Fibroblast of the aortic adventitia (primary cell): ENCODE measurements at regions not wholly inside any gene's neighbourhood (a gene's known extent, or its start where the extent isn't known, plus 50 kb on each side); places are given as distances from the start of the nearest gene placed in this dataset.

Source experiments
- DNase-seq: peaks from one replicate; pipeline ENCODE4 v3.0.0-alpha.2; 2010; ENCODE audit warnings: low read depth
- H3K4me3 ChIP-seq: 2 replicates; pipeline ENCODE4 v1.5.1; 2011; ENCODE audit warnings: low read depth, mild to moderate bottlenecking, control low read depth, low read length, moderate library complexity
- TF ChIP-seq, protein P1 (sequence below): IDR thresholded peaks from 2 replicates; pipeline ENCODE4 v1.5.1; 2011; ENCODE audit warnings: mild to moderate bottlenecking, low read length, control low read depth, inconsistent platforms; ENCODE audit not compliant: insufficient read depth

DNA sequence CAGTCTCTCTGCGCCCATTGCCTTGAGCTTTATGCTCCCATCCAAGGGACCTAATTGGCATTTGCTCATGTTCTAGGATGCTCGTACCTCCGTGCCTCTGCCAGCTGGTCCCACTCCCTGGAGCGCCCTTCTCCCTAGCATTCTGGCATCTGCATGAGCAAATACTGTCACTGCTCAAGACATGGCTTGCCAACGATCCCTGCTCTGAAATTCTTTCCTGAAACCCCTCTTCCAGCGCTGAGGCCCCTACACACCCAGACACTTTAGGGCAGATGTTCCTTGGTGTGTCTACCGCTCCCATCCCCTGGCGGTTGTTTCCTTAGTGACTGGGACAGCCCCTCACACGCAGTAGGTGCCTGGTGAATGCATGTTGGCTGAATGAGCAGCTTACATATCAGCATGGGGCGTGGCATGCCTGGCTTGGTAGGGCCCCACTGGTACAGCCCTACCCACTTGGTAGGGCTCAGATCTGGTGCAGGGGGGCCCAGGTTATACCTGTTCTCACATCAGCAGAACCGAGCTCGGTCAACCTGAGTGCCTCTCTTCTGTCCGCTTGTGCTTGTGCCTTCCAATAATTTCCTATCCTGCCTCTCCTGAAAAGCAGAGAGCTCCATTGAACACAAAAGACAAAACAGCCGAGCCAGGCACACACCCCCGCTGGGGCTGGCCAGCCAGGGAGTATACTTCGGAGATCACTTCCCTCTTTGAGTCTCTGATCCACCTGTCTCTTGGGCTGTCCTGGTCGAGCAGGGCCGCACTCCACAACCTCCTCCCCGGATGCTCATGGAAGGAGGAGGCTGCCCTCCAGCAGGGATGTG is 59.2 kb downstream of the INHBB start:
- no peak for DNase-seq
- TF ChIP-seq, protein P1, sequence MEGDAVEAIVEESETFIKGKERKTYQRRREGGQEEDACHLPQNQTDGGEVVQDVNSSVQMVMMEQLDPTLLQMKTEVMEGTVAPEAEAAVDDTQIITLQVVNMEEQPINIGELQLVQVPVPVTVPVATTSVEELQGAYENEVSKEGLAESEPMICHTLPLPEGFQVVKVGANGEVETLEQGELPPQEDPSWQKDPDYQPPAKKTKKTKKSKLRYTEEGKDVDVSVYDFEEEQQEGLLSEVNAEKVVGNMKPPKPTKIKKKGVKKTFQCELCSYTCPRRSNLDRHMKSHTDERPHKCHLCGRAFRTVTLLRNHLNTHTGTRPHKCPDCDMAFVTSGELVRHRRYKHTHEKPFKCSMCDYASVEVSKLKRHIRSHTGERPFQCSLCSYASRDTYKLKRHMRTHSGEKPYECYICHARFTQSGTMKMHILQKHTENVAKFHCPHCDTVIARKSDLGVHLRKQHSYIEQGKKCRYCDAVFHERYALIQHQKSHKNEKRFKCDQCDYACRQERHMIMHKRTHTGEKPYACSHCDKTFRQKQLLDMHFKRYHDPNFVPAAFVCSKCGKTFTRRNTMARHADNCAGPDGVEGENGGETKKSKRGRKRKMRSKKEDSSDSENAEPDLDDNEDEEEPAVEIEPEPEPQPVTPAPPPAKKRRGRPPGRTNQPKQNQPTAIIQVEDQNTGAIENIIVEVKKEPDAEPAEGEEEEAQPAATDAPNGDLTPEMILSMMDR, result no peak
- H3K4me3 ChIP-seq, result no peak overlapping the region

DNA sequence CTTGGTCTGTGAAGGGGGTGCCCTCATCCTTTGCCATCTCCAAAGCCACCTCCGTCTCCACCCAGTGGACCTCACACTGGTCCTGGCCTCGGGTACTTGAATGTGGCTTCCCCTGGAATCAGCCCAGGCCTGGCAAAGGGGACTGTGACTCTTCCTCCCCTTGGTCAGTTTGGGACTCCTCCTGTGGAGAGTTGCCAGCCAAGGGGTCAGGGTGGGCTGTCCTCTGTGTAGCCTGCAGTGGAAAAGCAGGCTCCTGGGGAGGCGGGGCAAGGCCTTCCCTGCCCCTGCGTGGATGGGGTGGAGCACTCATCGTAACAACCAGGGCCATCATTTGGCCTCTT is 59.8 kb downstream of the INHBB start:
- TF ChIP-seq, protein P1, result no peak
- H3K4me3 ChIP-seq, result no peak overlapping the region
- DNase-seq, result no peak

DNA sequence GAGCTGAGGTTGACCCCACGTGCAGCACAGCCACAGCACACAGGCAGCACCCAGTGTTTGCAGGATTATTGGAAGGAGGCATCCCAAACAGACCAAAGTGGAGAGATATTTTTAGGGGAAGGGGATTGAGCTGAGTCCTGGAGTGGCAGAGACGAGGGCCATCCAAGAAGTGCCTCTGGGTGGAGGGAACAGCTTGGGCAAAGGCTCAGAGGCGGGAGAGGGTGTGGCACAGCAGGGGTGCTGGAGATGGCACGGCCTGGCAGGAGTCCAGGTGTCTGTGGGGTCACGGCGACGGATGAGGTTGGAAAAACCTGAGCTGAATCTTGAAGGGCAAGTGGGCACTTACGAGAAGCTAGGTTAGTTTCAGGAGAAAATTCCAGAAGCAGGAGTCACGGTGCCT is 60.6 kb downstream of the INHBB start:
- TF ChIP-seq, protein P1, result no peak
- no peak for DNase-seq
- H3K4me3 ChIP-seq, result no peak overlapping the region

DNA sequence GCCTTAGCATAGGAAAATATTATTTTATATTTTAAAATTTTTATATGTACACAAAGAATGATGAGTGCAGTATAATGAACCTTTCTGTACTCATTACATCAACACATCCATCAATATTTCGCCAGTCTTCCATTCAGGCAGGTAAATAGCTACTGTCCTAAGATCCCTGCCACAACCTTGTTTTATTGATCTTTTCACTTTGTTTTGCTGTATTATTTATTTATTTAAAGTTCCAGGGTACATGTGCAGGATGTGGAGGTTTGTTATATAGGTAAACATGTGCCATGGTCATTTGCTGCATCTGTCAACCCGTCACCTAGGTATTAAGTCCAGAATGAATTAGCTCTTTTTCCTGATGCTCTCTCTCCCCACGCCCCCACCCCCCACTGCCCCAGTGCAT is 64.6 kb downstream of the INHBB start:
- DNase-seq, result no peak
- TF ChIP-seq, protein P1, result no peak
- H3K4me3 ChIP-seq, result no peak overlapping the region

DNA sequence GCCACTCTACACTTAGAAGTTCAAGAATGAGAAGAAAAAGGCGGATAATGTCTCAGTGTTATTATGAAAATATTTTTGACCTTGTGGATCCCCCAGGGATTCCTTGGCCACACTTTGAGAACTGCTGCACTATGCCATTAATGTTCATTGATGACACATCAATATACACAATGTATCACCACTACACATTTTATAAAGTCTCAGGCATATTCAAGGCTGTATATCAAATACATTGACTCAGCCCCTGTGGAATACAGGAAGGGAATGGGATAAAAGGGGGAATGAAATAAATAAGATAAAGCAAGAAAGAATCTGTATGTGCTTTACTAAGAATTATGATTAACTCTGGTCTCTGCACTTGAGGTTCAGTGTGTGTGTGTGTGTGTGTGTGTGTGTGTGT is 69.1 kb downstream of the INHBB start:
- TF ChIP-seq, protein P1, result no peak
- DNase-seq, result no peak
- no peak overlapping the region for H3K4me3 ChIP-seq

DNA sequence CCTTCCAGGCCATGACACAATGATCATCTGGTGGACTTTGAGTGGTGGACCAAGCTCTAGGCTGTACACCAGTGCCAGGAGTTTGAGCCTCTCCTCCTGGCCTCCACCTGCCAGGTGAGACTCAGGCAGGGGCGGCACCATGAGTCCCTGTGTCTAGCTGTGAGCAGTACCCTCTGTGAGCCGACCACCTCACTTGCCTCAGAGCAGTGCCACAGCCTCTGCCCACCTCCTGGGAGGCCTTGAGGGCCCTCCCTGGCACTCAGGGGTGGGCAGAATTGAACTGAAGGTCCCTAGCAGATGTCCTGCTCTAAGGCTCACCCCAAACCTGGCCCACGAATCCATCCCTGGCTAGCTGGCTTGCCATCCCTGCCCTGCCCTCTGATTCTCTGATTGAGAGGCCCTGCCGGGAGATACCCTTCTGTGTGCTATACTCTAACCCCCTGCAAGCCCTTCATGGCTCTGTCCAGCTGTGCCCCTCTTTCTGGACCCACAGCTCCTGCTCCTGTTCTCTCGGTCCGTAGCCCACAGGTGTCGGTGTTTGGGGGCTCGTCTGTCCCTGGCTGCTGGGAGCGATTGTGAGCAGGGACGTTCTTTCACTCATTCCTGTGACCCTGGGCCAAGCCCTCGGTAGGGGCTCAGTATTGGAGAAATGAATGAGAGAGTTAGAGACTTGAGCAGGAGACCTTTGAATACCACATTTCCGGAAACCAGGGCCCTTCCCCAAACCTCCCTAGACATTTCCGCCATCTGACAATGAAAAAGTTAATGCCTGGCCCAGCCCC is 70.0 kb downstream of the INHBB start:
- TF ChIP-seq, protein P1, result no peak
- no peak for DNase-seq
- H3K4me3 ChIP-seq, result no peak overlapping the region
